C1 segment of cervical spinal cord (tissue), 14 donors: ENCODE measurements at regions not wholly inside any gene's neighbourhood (a gene's known extent, or its start where the extent isn't known, plus 50 kb on each side); places are given as distances from the start of the nearest gene placed in this dataset.

Experiments used
- DNase-seq, 14 donors: peaks; one replicate each; lab custom pipeline; 2025; lab: John Stamatoyannopoulos, UW

GRCh38 chr5:82339792-82340191, 61.6 kb upstream of the RPS23 start:
- no peak for DNase-seq

- DNase-seq = no peak
These were observed 60.7 kb upstream of the RPS23 start for GRCh38 chr5:82338771-82339373.

DNA sequence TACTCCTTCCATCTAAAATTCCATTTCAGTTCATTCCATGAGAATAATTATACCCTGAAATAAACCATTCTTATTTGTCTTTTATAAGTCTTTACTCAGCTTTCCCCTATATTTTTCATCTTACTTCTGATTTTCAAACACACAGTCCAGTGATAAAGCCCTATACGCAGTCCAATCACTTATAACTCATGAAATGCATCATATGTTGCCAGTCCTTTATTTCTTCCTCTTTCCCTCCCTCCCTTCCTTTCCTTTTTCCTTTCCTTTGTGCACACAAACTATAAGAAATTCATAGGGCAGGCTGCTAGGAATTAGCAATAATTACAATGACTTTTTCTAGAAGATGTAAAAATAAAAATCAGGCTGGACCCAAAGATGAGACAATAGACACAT, 58.8 kb upstream of the RPS23 start:
- no peak for DNase-seq

DNA sequence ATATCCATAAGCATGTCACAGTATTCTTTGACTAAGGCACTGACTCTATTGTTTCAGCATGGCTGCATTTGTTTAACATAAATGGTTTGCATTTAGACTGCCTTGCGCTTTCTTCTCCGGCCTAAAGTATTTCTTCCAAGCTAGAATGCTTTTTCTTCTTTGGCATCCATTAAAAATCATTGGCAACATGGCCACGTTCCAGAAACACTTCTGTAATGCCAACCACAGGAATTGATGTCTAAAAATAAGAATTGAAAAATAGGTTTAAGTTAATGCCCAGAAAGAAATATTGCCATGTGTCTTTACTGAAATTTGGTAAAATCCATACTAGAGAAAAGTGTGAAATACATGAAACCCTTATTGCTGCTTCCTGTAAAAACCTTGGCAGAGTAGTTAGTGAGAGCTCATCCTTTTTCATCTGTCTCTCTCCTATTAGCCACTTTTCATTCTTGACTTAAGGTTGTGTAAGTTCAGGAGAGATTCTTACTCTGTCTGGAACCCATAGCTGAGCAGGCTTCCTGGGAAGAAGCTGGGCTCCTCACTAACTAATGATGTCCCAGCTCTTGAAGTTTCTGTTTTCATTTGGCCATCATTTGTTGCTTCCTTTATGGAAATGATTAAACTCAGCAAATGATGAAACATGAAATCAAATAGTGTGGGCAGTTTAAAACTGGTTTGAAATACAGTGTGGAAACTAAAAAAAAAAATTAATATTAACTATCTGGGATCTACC, 58.2 kb upstream of the RPS23 start:
- no peak for DNase-seq

DNA sequence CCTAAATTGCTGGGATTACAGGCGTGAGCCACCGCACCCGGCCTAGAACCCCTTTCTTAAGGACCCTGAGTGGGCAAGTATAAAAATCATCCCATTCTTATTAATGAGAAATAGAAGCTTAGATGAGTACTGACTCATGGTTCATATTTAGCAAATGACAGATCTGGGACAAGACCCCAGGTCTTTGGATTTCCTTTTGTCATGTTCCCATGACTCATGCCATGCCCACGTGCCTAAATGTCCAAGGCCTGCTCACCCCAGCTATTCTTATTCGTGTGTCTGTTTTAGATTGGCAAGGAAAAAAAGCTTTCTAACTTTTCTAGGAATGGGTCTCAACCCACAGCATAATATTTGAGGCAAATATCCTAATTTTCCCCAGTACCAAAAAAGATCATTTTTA, 57.7 kb upstream of the RPS23 start:
- no peak for DNase-seq

GRCh38 chr5:82334856-82335255, 56.7 kb upstream of the RPS23 start:
- no peak for DNase-seq

DNA sequence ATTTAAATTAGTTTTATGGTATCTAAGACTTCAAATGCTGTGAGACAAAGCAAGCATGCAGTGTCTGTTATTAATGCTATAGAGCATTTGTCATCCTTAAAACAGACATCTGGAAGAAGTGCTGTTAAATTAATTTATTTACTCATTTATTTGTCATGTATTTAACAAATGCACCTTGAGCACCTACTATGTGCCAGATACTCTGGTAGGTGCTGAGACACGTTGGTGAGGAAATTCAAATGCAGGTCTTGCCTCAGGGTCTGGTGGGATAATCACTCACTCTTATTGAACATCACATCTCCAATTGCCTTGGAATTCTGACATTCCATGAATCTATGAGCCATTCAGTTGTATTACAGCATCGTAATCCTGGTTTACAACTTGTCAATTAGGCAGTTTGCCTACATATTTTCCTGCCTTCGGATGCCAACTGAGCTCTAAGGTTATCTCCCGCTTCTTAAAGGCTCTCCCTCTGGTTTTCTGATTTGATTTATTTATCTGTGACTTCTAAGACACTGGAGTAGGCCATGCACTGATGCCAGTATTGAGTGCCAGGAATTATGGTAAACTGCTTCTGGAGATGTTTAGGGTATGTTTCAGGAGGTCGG, 56.0 kb upstream of the RPS23 start:
- no peak for DNase-seq

- no peak for DNase-seq
These were observed 54.9 kb upstream of the RPS23 start for GRCh38 chr5:82332886-82333615.

- no peak for DNase-seq
These were observed 54.1 kb upstream of the RPS23 start for GRCh38 chr5:82332064-82332855.

GRCh38 chr5:82331557-82331956, 53.4 kb upstream of the RPS23 start:
- DNase-seq = no peak

GRCh38 chr5:82330530-82331270, 52.5 kb upstream of the RPS23 start:
- no peak for DNase-seq

DNA sequence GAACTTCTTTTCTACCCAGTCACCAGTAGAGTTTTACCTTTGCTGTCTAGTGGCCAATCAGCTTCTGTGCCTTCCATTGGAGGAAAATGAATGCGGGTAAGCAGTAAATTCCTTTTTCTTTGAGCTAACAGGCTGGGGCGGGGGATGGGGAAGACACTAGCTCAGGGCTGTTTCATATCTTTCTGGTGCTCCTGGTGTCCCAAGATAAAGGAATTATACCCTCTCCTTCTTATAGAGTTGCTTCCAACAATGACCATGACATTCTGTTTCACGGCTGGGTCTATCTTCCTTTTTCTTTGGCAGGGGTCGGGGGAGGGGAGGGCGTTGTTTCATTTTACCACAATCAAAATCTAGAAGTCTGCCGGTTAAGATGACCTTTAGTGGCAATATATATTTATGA, 51.2 kb upstream of the RPS23 start:
- DNase-seq = no peak
